ENCODE measurements at regions not wholly inside any gene's neighbourhood (a gene's known extent, or its start where the extent isn't known, plus 50 kb on each side); places are given as distances from the start of the nearest gene placed in this dataset.
"Not testable (repeated sequence)": the region's sequence is repeated elsewhere in the genome, so short reads cannot be mapped to it uniquely, and the experiment has no call there.

- Mint-ChIP-seq H3K4me1 (ENCODE audit: unreplicated experiment) (peaks cover 5% of the 10 kb centered on the region), H3K27ac (ENCODE audit: unreplicated experiment) (no peak overlapping the region), H3K36me3 (ENCODE audit: unreplicated experiment) (no peaks in the 10 kb centered on the region), H3K9me3 (ENCODE audit: unreplicated experiment) (no peaks in the 10 kb centered on the region), H3K4me3 (ENCODE audit: unreplicated experiment) (no peak overlapping the region), H3K27me3 (ENCODE audit: unreplicated experiment) (peaks cover 8% of the 10 kb centered on the region)
- peak; percentile 13 for DNase-seq (ENCODE audit: extremely low spot score, unreplicated experiment)
- no peak for TF ChIP-seq CTCF (IDR thresholded peaks at IDR 0.05)
Observed at GRCh38 chr1:47662068-47662467, 224.2 kb downstream of the FOXD2 start.

GRCh38 chr1:47663286-47663685 is 225.4 kb downstream of the FOXD2 start:
- DNase-seq (ENCODE audit: extremely low spot score, unreplicated experiment): no peak
- Mint-ChIP-seq H3K9me3 (ENCODE audit: unreplicated experiment) (no peaks in the 10 kb centered on the region), H3K27ac (ENCODE audit: unreplicated experiment) (no peak overlapping the region), H3K4me1 (ENCODE audit: unreplicated experiment) (no peaks in the 10 kb centered on the region), H3K27me3 (ENCODE audit: unreplicated experiment) (peaks cover 8% of the 10 kb centered on the region), H3K4me3 (ENCODE audit: unreplicated experiment) (no peak overlapping the region), H3K36me3 (ENCODE audit: unreplicated experiment) (no peaks in the 10 kb centered on the region)
- no peak for TF ChIP-seq CTCF (IDR thresholded peaks at IDR 0.05)

DNA sequence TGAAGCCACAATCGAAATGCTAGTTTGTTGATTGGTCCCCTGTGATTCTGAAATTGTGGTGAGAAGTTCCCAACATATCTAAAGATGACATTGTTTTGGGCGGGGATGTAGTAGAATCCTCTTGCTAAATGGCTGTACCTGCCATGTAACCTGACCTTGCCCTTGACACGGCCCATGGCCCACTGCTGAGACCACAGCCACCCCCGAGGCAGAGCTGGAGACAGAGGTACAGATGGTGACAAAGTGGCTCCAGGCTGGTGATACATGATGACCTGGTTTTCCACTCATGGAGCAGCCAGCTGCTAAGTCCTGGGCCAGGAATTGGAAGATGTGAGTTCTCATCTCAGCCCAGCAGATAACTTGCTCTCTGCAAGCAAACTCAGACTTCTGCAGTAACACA is 226.5 kb downstream of the FOXD2 start:
- Mint-ChIP-seq H3K4me3 (ENCODE audit: unreplicated experiment) (no peak overlapping the region), H3K9me3 (ENCODE audit: unreplicated experiment) (no peaks in the 10 kb centered on the region), H3K27ac (ENCODE audit: unreplicated experiment) (no peak overlapping the region), H3K4me1 (ENCODE audit: unreplicated experiment) (no peaks in the 10 kb centered on the region), H3K27me3 (ENCODE audit: unreplicated experiment) (peaks cover 9% of the 10 kb centered on the region), H3K36me3 (ENCODE audit: unreplicated experiment) (no peaks in the 10 kb centered on the region)
- TF ChIP-seq CTCF (IDR thresholded peaks at IDR 0.05): no peak
- DNase-seq (ENCODE audit: extremely low spot score, unreplicated experiment): peak; percentile 78

GRCh38 chr1:47664896-47665295 is 227.1 kb downstream of the FOXD2 start:
- H3K4me1 Mint-ChIP-seq (ENCODE audit: unreplicated experiment); H3K9me3 Mint-ChIP-seq (ENCODE audit: unreplicated experiment); H3K4me3 Mint-ChIP-seq (ENCODE audit: unreplicated experiment); H3K36me3 Mint-ChIP-seq (ENCODE audit: unreplicated experiment); H3K27me3 Mint-ChIP-seq (ENCODE audit: unreplicated experiment); H3K27ac Mint-ChIP-seq (ENCODE audit: unreplicated experiment): not testable (repeated sequence)
- peak; percentile 53 for DNase-seq (ENCODE audit: extremely low spot score, unreplicated experiment)

DNA sequence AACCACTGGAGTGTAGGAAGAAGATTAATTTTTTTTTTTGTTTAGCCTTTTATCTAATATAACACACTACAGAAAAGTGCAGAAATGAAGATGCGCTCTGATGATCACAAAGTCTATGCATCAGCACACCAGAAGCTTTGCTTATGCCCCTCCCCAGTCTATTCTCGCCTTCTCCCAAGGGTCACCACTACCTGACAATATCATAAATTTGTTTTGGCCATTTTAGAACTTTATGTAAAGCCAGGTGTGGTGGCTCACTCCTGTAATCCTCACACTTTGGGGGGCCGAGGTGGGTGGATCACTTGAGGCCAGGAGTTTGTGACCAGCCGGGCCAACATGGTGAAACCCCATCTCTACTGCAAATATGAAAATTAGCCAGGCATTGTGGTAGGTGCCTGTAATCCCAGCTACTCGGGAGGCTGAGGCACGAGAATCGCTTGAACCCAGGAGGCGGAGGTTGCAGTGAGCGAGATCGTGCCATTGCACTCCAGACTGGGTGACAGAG is 231.3 kb downstream of the FOXD2 start:
- no peak overlapping the region for H3K4me3 Mint-ChIP-seq (ENCODE audit: unreplicated experiment)
- peaks cover 26% of the 10 kb centered on the region for H3K27me3 Mint-ChIP-seq (ENCODE audit: unreplicated experiment)
- peak; percentile 21 for DNase-seq (ENCODE audit: extremely low spot score, unreplicated experiment)
- no peaks in the 10 kb centered on the region for H3K4me1 Mint-ChIP-seq (ENCODE audit: unreplicated experiment)
- H3K36me3 Mint-ChIP-seq (ENCODE audit: unreplicated experiment): peaks cover 4% of the 10 kb centered on the region
- H3K27ac Mint-ChIP-seq (ENCODE audit: unreplicated experiment): no peak overlapping the region
- H3K9me3 Mint-ChIP-seq (ENCODE audit: unreplicated experiment): peaks cover 14% of the 10 kb centered on the region
- no peak for TF ChIP-seq CTCF (IDR thresholded peaks at IDR 0.05)

DNA sequence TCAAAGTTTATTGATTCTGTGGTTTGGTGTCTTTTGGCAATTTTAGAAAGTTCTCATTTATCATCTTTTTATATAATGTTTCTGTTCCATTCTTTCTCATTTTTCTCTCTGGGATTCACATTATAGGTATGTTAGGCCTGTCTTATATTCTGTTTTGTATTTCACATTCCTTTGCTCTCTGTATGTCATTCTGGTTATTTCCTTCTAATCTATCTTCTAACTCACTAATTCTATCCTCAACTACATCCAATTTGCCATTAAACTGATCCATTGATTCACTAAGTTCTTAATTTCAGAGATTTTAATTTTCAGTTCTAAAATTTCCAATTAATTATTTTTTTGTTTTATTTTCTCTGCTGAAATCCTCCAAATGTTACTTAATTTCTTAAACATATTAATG is 234.8 kb downstream of the FOXD2 start:
- Mint-ChIP-seq H3K9me3 (ENCODE audit: unreplicated experiment) (peaks cover 14% of the 10 kb centered on the region), H3K4me3 (ENCODE audit: unreplicated experiment) (no peak overlapping the region), H3K4me1 (ENCODE audit: unreplicated experiment) (no peaks in the 10 kb centered on the region), H3K27ac (ENCODE audit: unreplicated experiment) (no peak overlapping the region), H3K36me3 (ENCODE audit: unreplicated experiment) (peaks cover 4% of the 10 kb centered on the region), H3K27me3 (ENCODE audit: unreplicated experiment) (peaks cover 23% of the 10 kb centered on the region)
- TF ChIP-seq CTCF (IDR thresholded peaks at IDR 0.05): no peak
- DNase-seq (ENCODE audit: extremely low spot score, unreplicated experiment): no peak
